ENCODE measurements at regions not wholly inside any gene's neighbourhood (a gene's known extent, or its start where the extent isn't known, plus 50 kb on each side); places are given as distances from the start of the nearest gene placed in this dataset.
"Not testable (repeated sequence)": the region's sequence is repeated elsewhere in the genome, so short reads cannot be mapped to it uniquely, and the experiment has no call there.

DNA sequence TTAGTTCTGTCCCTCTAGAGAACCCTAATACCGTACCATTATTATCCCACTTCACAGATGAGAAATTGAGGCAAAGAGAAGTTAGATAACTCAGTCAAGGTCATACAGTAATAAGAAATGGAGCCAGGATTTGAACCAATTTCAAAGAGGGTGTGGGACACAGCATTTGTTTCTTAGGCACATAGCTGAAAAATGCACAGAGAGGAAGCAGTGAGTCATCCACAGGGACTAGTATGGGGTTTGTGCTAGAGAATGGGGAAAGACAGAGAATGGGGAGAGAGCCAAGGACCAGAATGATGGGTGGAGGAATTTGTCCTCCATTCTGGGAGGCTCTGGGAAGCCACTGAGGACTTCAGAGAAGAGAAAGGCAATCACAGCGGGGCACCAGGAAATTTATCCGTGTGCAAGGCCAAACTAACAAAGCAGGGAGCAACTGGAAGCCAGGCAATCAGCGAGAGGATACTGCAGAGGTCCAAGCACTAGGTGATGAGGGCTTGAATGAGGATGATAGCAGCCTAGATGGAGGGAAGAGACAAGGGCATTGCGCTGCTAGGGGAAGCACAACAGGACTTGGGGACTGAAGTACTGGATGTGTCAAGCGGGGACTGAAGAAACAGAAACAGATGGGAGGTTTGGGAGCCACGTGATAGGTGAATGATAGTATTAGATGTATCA, 78.1 kb upstream of the ZFHX3 start:
- CTCF ChIA-PET, result no interaction called here
- H3K4me3 Mint-ChIP-seq, result no peak overlapping the region
- POLR2A ChIA-PET, result no interaction called here
- H3K9me3 Mint-ChIP-seq (ENCODE audit: insufficient read depth), result no peaks in the 10 kb centered on the region
- ATAC-seq, result no peak
- peaks cover 11% of the 10 kb centered on the region for H3K4me1 Mint-ChIP-seq (ENCODE audit: low read depth)
- H3K27ac Mint-ChIP-seq, result no peak overlapping the region
- no peaks in the 10 kb centered on the region for H3K36me3 Mint-ChIP-seq (ENCODE audit: low read depth)
- no peak for DNase-seq
- no peaks in the 10 kb centered on the region for H3K27me3 Mint-ChIP-seq (ENCODE audit: low read depth)

DNA sequence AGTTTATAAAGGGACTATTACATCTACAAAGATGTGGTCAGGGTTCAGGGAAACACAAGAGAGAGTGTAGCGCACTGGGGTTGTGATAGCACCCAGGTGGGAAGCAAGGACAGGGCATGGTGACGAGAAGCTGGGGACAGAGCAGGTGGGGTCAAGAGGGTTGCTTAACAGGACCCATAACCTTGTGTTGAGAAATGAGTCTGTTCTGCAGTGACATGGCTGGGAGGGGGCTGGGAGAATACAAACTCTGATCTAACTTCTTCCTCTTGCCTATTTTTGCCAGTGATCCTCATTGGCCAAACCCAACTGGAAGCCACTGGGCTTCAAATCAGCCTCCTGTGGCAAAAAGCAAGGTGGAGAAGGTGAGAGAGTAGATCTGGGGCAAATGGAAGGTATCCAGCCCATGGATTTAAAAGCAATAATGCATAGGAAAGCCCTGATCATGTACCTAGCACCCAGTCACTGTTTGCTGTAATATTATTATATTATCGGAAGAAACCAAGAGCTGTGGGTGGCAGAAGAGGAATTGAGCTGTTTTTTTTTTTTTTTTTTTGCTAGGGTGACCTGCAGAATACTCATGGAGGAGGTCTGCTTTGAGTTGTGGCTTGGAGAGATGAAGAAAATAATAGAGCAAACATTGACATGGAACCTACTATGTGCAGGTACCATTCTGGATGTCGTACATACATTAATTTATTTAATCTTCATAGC, 76.9 kb upstream of the ZFHX3 start:
- ChIA-PET CTCF (no interaction called here), POLR2A (no interaction called here)
- H3K27ac Mint-ChIP-seq, result no peak overlapping the region
- H3K4me3 Mint-ChIP-seq, result no peak overlapping the region
- H3K9me3 Mint-ChIP-seq (ENCODE audit: insufficient read depth), result no peaks in the 10 kb centered on the region
- ATAC-seq, result no peak
- DNase-seq, result no peak
- no peaks in the 10 kb centered on the region for H3K27me3 Mint-ChIP-seq (ENCODE audit: low read depth)
- no peaks in the 10 kb centered on the region for H3K36me3 Mint-ChIP-seq (ENCODE audit: low read depth)
- peaks cover 11% of the 10 kb centered on the region for H3K4me1 Mint-ChIP-seq (ENCODE audit: low read depth)

DNA sequence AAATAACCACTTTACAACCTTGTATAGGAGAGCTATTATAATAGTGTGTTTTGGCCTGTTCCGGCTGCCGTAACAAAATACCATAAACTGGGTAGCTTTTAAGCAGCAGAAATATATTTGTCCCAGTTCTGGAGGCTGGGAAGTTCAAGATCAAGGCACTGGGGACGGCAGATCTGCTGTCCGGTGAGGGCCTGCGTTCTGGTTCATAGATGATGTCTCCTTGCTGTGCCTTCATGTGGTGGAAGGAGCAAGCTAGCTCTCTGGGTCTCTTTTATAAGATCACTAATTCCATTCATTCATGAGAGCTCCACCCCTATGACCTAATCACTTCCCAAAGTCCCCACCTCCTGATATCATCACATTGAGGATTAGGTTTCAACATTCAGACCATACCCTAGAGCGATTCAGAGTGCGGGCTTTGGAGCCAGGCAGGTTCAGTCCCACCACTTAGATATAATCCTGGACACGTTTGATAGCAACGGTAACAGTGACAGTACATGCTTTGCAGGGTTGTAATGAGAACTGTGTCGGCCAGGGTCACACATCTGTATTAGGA, 76.2 kb upstream of the ZFHX3 start:
- no peaks in the 10 kb centered on the region for H3K9me3 Mint-ChIP-seq (ENCODE audit: insufficient read depth)
- H3K4me3 Mint-ChIP-seq, result no peak overlapping the region
- H3K27ac Mint-ChIP-seq, result no peak overlapping the region
- ATAC-seq (no peak), DNase-seq (no peak)
- POLR2A ChIA-PET, result no interaction called here
- CTCF ChIA-PET, result no interaction called here
- H3K27me3 Mint-ChIP-seq (ENCODE audit: low read depth), result no peaks in the 10 kb centered on the region
- H3K4me1 Mint-ChIP-seq (ENCODE audit: low read depth), result peaks cover 11% of the 10 kb centered on the region
- H3K36me3 Mint-ChIP-seq (ENCODE audit: low read depth), result no peaks in the 10 kb centered on the region

DNA sequence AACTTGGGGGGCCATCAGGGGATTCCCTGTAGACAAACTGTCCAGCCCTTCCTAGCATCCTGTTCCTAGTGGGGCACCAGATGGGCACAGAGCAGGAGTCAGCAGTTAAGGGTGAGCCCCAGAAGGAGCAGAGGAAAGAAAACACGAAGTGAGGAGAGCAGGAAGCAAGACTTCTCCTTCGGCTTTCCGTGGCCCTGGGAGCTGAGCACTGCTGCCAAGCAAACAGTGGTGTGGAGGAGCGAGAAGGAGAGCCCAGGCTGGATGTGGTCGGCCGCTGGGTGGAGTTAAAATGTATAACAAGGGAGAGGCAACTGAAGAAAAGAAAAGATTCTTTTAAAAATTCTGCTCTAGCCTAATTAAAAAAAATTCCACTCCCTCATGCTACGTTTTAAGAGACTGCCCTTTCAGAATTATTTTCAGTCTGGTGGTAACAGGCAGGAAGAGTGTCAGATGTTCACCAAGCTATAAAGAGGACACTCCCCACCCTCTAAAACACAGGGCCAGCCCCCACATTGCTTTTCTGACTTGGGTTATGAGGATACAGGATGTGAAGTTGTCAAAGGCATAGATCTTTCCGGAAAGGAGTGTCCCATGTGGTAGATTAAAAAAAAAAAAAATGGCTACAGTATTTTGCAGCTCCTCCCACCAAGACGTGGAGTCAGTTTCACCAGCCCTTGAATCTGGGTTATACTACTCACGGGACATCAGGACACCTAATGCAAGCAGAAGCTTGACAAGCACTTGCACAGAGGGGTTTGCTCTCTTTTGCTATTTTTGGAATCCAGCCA, 74.9 kb upstream of the ZFHX3 start:
- Mint-ChIP-seq H3K27ac (peak overlapping the region; percentile 78), H3K4me3 (peak overlapping the region; percentile 10), H3K4me1 (ENCODE audit: low read depth) (peaks cover 11% of the 10 kb centered on the region), H3K9me3 (ENCODE audit: insufficient read depth) (no peaks in the 10 kb centered on the region), H3K36me3 (ENCODE audit: low read depth) (no peaks in the 10 kb centered on the region), H3K27me3 (ENCODE audit: low read depth) (no peaks in the 10 kb centered on the region)
- POLR2A ChIA-PET, result no interaction called here
- ATAC-seq (peak; percentile 88), DNase-seq (peak; percentile 50)
- CTCF ChIA-PET, result no interaction called here

DNA sequence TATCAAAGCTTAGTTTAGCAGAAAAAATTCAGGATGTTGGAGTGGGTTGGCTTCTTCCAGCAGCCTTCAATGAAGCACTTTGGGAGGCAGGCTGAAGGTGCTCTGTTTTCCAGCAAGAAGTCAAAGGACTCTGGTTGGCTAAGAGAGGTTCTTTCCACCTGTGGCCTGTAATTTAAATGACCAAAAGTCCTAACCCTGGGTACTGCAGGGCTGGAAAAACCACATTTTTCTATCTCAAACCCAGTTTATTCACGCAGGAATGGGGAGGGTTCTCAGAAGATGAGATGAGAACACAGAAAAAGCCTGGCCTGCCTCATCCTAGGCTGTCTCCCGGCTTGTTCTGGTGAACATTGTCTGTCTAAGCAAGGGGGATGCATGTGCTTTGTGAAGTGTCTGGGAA, 68.6 kb upstream of the ZFHX3 start:
- Mint-ChIP-seq H3K4me3 (no peak overlapping the region), H3K27ac (no peak overlapping the region), H3K36me3 (ENCODE audit: low read depth) (no peaks in the 10 kb centered on the region), H3K27me3 (ENCODE audit: low read depth) (no peaks in the 10 kb centered on the region), H3K9me3 (ENCODE audit: insufficient read depth) (no peaks in the 10 kb centered on the region), H3K4me1 (ENCODE audit: low read depth) (no peaks in the 10 kb centered on the region)
- ChIA-PET CTCF (no interaction called here), POLR2A (no interaction called here)
- no peak for ATAC-seq
- DNase-seq, result no peak

DNA sequence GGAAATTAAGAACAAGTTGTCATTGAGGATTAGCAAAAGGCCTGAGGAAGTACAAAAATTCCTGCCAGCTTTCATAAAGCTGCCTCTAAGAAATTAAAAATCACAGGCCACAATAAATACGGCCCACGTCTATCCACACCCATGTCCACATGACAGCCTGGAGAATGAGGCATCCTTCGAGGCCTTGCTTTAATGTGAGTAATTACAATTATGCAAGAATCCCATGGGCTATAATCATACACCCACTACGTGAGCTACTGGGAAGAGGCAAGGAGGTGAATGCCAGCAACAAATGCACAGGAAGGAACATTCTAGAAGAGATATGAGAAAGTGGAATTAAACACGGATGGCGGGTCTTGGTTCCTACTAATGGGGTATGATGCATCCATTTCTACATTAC, 65.4 kb upstream of the ZFHX3 start:
- POLR2A ChIA-PET, result no interaction called here
- no peak for ATAC-seq
- H3K4me1 Mint-ChIP-seq (ENCODE audit: low read depth), result no peaks in the 10 kb centered on the region

DNA sequence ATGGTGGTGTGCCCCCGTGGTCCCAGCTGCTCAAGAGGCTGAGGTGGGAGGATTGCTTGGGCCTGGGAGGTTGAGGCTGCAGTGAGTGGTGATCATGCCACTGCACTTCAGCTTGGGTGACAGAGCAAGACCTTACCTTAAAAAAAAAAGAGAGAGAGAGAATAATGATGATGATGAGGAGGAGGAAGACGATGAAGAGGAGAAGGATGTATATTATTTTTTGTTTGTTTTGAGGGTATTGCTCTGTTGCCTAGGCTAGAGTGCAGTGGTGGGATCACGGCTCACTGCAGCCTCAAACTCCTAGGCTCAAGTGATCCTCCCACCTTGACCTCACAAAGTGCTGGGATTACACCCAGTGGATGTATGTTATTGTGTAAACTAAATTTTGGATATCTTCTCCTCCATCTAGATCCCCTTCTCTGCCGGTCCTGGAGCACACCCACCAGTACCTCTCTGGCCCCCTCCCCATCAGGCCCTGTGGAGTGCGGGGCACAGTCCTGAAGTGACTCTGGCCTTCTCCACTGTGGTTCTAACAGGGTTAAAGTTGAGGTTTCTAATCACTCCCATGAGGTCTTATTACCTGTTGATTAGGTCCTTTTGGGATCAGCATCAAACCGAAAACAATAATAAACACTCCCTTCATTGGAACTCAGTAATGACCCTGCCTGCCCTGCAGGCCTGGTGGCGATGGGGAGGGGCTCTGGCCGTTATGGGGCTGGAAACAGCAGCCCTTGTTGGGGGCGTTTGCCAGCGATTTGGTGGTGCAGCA, 60.5 kb upstream of the ZFHX3 start:
- Mint-ChIP-seq H3K27ac (no peak overlapping the region), H3K9me3 (ENCODE audit: insufficient read depth) (no peaks in the 10 kb centered on the region), H3K4me3 (no peak overlapping the region), H3K36me3 (ENCODE audit: low read depth) (no peaks in the 10 kb centered on the region), H3K27me3 (ENCODE audit: low read depth) (no peaks in the 10 kb centered on the region), H3K4me1 (ENCODE audit: low read depth) (no peaks in the 10 kb centered on the region)
- ChIA-PET CTCF (no interaction called here), POLR2A (no interaction called here)
- DNase-seq (no peak), ATAC-seq (no peak)

More for the DNA sequence above, 65.4 kb upstream of the ZFHX3 start:
- no peaks in the 10 kb centered on the region for H3K27me3 Mint-ChIP-seq (ENCODE audit: low read depth)
- CTCF ChIA-PET, result no interaction called here
- H3K27ac Mint-ChIP-seq, result no peak overlapping the region
- H3K9me3 Mint-ChIP-seq (ENCODE audit: insufficient read depth), result no peaks in the 10 kb centered on the region
- H3K4me3 Mint-ChIP-seq, result no peak overlapping the region
- H3K36me3 Mint-ChIP-seq (ENCODE audit: low read depth), result no peaks in the 10 kb centered on the region
- DNase-seq, result no peak

DNA sequence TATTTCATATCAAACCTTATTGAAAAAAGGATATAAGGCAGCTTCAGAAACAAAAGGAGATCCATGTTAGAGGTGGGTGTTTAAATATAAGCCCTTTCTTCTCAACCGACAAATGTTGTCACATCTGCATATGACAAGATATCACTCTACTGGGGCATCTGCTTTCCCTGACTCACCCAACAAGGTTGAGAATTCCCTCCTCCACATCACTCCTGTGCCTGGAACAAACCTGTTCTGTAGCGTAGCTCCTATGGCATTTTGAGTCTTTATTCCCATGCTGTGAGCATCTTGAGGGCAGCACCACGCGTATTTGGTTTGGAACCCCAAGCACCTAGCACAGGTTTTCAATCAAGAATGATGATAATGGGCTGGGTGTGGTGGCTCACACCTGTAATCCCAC, 59.4 kb upstream of the ZFHX3 start:
- ATAC-seq, result no peak
- Mint-ChIP-seq H3K4me1 (ENCODE audit: low read depth) (no peaks in the 10 kb centered on the region), H3K27me3 (ENCODE audit: low read depth) (no peaks in the 10 kb centered on the region), H3K9me3 (ENCODE audit: insufficient read depth) (no peaks in the 10 kb centered on the region), H3K36me3 (ENCODE audit: low read depth) (no peaks in the 10 kb centered on the region), H3K4me3 (no peak overlapping the region), H3K27ac (no peak overlapping the region)
- ChIA-PET CTCF (no interaction called here), POLR2A (no interaction called here)
- DNase-seq, result no peak

DNA sequence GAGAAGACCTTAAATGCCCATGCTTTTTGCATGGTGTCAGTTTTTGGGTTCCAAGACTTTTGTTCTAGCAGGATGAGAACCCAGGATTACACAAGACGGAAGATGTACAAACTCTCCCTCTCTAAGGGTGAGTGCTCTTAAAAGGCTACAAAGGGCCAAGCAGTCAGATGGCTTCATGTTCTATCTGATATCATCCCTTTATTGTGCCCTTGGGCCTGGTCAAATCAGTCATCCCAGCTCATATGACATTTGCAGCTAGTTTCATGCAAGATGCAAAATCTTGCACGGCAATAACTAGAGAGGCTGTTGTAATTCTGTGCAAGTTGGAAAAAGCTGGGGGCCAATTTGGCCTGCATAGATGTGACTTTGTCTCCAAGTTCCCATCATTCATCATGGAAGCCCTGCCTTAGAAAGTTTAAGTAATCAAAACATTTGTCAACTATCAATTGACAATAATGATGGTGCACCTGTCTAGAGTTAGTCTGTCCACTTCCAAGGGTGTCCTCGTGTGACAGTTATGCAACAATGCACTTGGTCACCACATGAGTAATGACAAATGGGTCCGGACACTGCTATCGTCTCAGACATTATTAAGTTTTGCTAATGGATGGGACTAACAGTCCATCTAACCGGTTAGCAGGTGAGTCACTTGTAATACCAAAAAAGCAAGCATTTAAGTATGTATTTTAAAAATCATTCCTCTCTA, 58.6 kb upstream of the ZFHX3 start:
- H3K36me3 Mint-ChIP-seq (ENCODE audit: low read depth), result no peaks in the 10 kb centered on the region
- H3K4me1 Mint-ChIP-seq (ENCODE audit: low read depth), result no peaks in the 10 kb centered on the region
- H3K4me3 Mint-ChIP-seq, result no peak overlapping the region
- ChIA-PET POLR2A (no interaction called here), CTCF (no interaction called here)
- ATAC-seq (no peak), DNase-seq (no peak)
- no peaks in the 10 kb centered on the region for H3K27me3 Mint-ChIP-seq (ENCODE audit: low read depth)
- H3K9me3 Mint-ChIP-seq (ENCODE audit: insufficient read depth), result no peaks in the 10 kb centered on the region
- H3K27ac Mint-ChIP-seq, result no peak overlapping the region

DNA sequence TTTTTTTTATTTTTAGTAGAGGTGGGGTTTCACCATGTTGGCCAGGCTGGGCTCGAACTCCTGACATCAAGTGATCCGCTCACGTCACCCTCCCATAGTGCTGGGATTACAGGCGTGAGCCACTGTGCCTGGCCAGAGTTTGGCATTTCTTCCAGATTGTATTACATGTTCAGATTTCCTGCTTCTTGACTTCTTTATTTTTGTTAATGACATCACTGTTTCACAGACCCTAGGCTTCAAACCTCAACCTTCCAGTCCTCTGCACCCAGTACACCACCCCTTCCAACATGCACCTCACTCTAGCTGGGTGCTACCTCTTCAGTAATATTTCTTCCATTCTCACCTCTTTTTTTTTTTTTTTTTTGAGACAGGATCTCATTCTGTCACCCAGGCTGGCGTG, 53.6 kb upstream of the ZFHX3 start:
- Mint-ChIP-seq H3K4me1 (ENCODE audit: low read depth) (no peaks in the 10 kb centered on the region), H3K27ac (no peak overlapping the region), H3K9me3 (ENCODE audit: insufficient read depth) (no peaks in the 10 kb centered on the region), H3K4me3 (no peak overlapping the region), H3K27me3 (ENCODE audit: low read depth) (no peaks in the 10 kb centered on the region), H3K36me3 (ENCODE audit: low read depth) (no peaks in the 10 kb centered on the region)
- ATAC-seq, result no peak
- no peak for DNase-seq
- ChIA-PET CTCF (no interaction called here), POLR2A (no interaction called here)

DNA sequence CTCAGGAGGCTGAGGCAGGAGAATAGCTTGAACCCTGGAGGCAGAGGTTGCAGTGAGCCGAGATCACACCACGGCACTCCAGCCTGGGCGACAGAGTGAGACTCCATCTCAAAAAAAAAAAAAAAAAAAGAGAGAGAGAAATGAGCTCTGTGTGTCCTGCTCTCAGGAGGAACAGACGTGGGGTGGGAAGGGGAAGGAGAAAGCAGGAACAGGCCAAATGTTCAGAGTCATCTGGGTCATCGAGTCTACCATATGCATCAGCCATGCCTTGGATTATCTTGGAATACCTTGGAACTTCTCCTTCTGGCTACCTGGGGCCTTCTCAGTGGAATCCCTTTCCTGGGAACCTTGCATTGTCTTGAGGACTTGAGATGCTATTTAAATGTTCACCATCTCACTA, 51.7 kb upstream of the ZFHX3 start:
- ATAC-seq; CTCF ChIA-PET; DNase-seq; H3K4me3 Mint-ChIP-seq; H3K9me3 Mint-ChIP-seq (ENCODE audit: insufficient read depth); H3K27me3 Mint-ChIP-seq (ENCODE audit: low read depth); H3K36me3 Mint-ChIP-seq (ENCODE audit: low read depth); H3K27ac Mint-ChIP-seq; POLR2A ChIA-PET; H3K4me1 Mint-ChIP-seq (ENCODE audit: low read depth): not testable (repeated sequence)
